Hepatocyte (in vitro differentiated cells): ENCODE measurements at regions not wholly inside any gene's neighbourhood (a gene's known extent, or its start where the extent isn't known, plus 50 kb on each side); places are given as distances from the start of the nearest gene placed in this dataset.

Source experiments
- DNase-seq: peaks from one replicate; pipeline ENCODE4 v3.0.0-alpha.2; 2016; ENCODE audit warnings: low spot score
- H2AFZ ChIP-seq: fragments of 200-600 bp; sonication (generic); 2 replicates; pipeline ENCODE4 v1.6.0; 2016; ENCODE audit warnings: antibody characterized with exemption, mild to moderate bottlenecking
- H3K27ac ChIP-seq: fragments of 200-600 bp; sonication (generic); 2 replicates; pipeline ENCODE4 v1.5.1; 2016; ENCODE audit warnings: mild to moderate bottlenecking
- H3K27me3 ChIP-seq: fragments of 200-600 bp; sonication (generic); 2 replicates; pipeline ENCODE4 v1.6.1; 2016
- H3K36me3 ChIP-seq: fragments of 200-600 bp; sonication (generic); replicated peaks from 2 replicates; pipeline ENCODE4 v1.5.1; 2016; ENCODE audit warnings: low read depth; ENCODE audit not compliant: insufficient read depth
- H3K4me1 ChIP-seq: fragments of 200-600 bp; sonication (generic); 2 replicates; pipeline ENCODE4 v1.5.1; 2016; ENCODE audit warnings: mild to moderate bottlenecking, moderate library complexity; ENCODE audit not compliant: insufficient read depth
- H3K4me2 ChIP-seq: fragments of 200-600 bp; sonication (generic); 2 replicates; pipeline ENCODE4 v1.6.0; 2016
- H3K4me3 ChIP-seq: fragments of 200-600 bp; sonication (generic); 2 replicates; pipeline ENCODE4 v1.5.1; 2016; ENCODE audit warnings: mild to moderate bottlenecking
- H3K79me2 ChIP-seq: fragments of 200-600 bp; sonication (generic); 2 replicates; pipeline ENCODE4 v1.6.0; 2017; ENCODE audit warnings: mild to moderate bottlenecking
- H3K9me2 ChIP-seq: fragments of 200-600 bp; sonication (generic); replicated peaks from 2 replicates; pipeline ENCODE4 v1.6.0; 2017; ENCODE audit warnings: mild to moderate bottlenecking; ENCODE audit not compliant: insufficient read depth
- H3K9me3 ChIP-seq: fragments of 200-600 bp; sonication (generic); 2 replicates; pipeline ENCODE4 v1.5.1; 2016; ENCODE audit warnings: low read depth, mild to moderate bottlenecking
- H4K20me1 ChIP-seq: fragments of 200-600 bp; sonication (generic); 2 replicates; pipeline ENCODE4 v1.6.0; 2016; ENCODE audit warnings: mild to moderate bottlenecking; ENCODE audit not compliant: insufficient read depth, poor library complexity, severe bottlenecking
- EZH2 ChIP-seq: fragments of 200-600 bp; sonication (generic); IDR thresholded peaks from 2 replicates; pipeline ENCODE4 v1.6.1; 2016; ENCODE audit warnings: antibody characterized with exemption, mild to moderate bottlenecking, borderline replicate concordance
- EZH2phosphoT487 ChIP-seq: fragments of 200-600 bp; sonication (generic); IDR thresholded peaks from one replicate; pipeline ENCODE4 v1.6.1; 2018; ENCODE audit warnings: antibody characterized with exemption, mild to moderate bottlenecking, low read depth, moderate library complexity; ENCODE audit not compliant: unreplicated experiment, severe bottlenecking
- WGBS: methylation state at CpG from one replicate; pipeline ENCODE4 v1.1.6; 2016; ENCODE audit warnings: low lambda C conversion rate; ENCODE audit errors: missing lambda C conversion rate; 5-methylcytosine and 5-hydroxymethylcytosine counted together
- TF ChIP-seq, protein P1 (sequence below): fragments of 200-600 bp; sonication (generic); IDR thresholded peaks from 2 replicates; pipeline ENCODE4 v1.5.1; 2016; ENCODE audit warnings: antibody characterized with exemption, mild to moderate bottlenecking; ENCODE audit not compliant: poor library complexity

DNA sequence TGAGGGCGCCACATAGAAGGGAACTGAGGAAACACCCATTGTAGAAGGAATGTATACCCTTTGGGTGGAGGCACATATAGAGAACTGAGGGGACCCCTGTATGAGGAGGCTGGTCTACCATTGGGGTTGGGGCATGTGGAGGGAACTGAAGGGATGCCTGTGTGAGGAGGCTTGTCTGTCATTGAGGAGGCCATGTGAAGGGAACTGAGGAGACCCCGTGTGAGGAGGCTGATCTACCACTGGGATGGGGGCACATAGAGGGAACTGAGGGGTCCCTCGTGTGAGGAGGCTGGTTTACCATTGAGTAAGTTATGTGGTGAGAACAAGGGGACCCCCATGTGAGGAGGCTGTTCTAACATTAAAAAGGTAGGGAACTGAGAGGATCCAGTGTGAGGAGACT is 156.1 kb downstream of the FBLN2 start:
- no peak overlapping the region for H2AFZ ChIP-seq
- TF ChIP-seq, protein P1, sequence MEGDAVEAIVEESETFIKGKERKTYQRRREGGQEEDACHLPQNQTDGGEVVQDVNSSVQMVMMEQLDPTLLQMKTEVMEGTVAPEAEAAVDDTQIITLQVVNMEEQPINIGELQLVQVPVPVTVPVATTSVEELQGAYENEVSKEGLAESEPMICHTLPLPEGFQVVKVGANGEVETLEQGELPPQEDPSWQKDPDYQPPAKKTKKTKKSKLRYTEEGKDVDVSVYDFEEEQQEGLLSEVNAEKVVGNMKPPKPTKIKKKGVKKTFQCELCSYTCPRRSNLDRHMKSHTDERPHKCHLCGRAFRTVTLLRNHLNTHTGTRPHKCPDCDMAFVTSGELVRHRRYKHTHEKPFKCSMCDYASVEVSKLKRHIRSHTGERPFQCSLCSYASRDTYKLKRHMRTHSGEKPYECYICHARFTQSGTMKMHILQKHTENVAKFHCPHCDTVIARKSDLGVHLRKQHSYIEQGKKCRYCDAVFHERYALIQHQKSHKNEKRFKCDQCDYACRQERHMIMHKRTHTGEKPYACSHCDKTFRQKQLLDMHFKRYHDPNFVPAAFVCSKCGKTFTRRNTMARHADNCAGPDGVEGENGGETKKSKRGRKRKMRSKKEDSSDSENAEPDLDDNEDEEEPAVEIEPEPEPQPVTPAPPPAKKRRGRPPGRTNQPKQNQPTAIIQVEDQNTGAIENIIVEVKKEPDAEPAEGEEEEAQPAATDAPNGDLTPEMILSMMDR, result no peak
- TF ChIP-seq EZH2phosphoT487, result no peak
- no peak for TF ChIP-seq EZH2
- no peaks in the 10 kb centered on the region for H3K9me2 ChIP-seq
- no peaks in the 10 kb centered on the region for H3K79me2 ChIP-seq
- DNase-seq, result no peak
- H3K27me3 ChIP-seq, result no peaks in the 10 kb centered on the region
- WGBS, result 77% methylated on average over 3 of the region's 3 CpGs
- H3K4me1 ChIP-seq, result no peaks in the 10 kb centered on the region
- H4K20me1 ChIP-seq, result no peaks in the 10 kb centered on the region
- H3K27ac ChIP-seq, result no peak overlapping the region
- H3K4me2 ChIP-seq, result no peak overlapping the region
- no peaks in the 10 kb centered on the region for H3K36me3 ChIP-seq
- no peaks in the 10 kb centered on the region for H3K9me3 ChIP-seq
- no peak overlapping the region for H3K4me3 ChIP-seq

- H2AFZ ChIP-seq, result no peak overlapping the region
- H3K79me2 ChIP-seq, result no peaks in the 10 kb centered on the region
- WGBS, result 85% methylated on average over 6 of the region's 6 CpGs
- no peak overlapping the region for H3K27ac ChIP-seq
- no peaks in the 10 kb centered on the region for H3K27me3 ChIP-seq
- H3K4me1 ChIP-seq, result no peaks in the 10 kb centered on the region
- no peak for DNase-seq
- no peak overlapping the region for H3K4me3 ChIP-seq
- H4K20me1 ChIP-seq, result no peaks in the 10 kb centered on the region
- H3K9me3 ChIP-seq, result no peaks in the 10 kb centered on the region
- H3K9me2 ChIP-seq, result no peaks in the 10 kb centered on the region
- no peaks in the 10 kb centered on the region for H3K36me3 ChIP-seq
- no peak overlapping the region for H3K4me2 ChIP-seq
- TF ChIP-seq EZH2phosphoT487 (no peak), EZH2 (no peak)
- TF ChIP-seq, protein P1, result no peak
Observed at GRCh38 chr3:13704174-13704573, 155.2 kb downstream of the FBLN2 start.

- H3K27ac ChIP-seq, result no peak overlapping the region
- TF ChIP-seq EZH2phosphoT487 (no peak), EZH2 (no peak)
- TF ChIP-seq, protein P1, result no peak
- WGBS, result 82% methylated on average over 5 of the region's 5 CpGs
Observed at GRCh38 chr3:13703071-13703470, 154.1 kb downstream of the FBLN2 start.

GRCh38 chr3:13702286-13702685 is 153.4 kb downstream of the FBLN2 start:
- WGBS, result 94% methylated on average over 7 of the region's 7 CpGs
- Histone ChIP-seq H4K20me1 (no peaks in the 10 kb centered on the region), H3K4me3 (no peak overlapping the region), H3K79me2 (no peaks in the 10 kb centered on the region), H3K9me2 (no peaks in the 10 kb centered on the region), H3K27ac (no peak overlapping the region), H3K4me2 (no peak overlapping the region), H3K27me3 (no peaks in the 10 kb centered on the region), H3K9me3 (no peaks in the 10 kb centered on the region), H3K4me1 (no peaks in the 10 kb centered on the region), H3K36me3 (no peaks in the 10 kb centered on the region), H2AFZ (no peak overlapping the region)
- no peak for DNase-seq
- TF ChIP-seq EZH2phosphoT487 (no peak), EZH2 (no peak)

More at GRCh38 chr3:13703071-13703470, 154.1 kb downstream of the FBLN2 start:
- Histone ChIP-seq H3K4me2 (no peak overlapping the region), H3K4me1 (no peaks in the 10 kb centered on the region), H3K36me3 (no peaks in the 10 kb centered on the region), H3K27me3 (no peaks in the 10 kb centered on the region), H3K9me2 (no peaks in the 10 kb centered on the region), H3K4me3 (no peak overlapping the region), H3K79me2 (no peaks in the 10 kb centered on the region), H3K9me3 (no peaks in the 10 kb centered on the region), H4K20me1 (no peaks in the 10 kb centered on the region), H2AFZ (no peak overlapping the region)
- DNase-seq, result no peak
